Esophagus muscularis mucosa (tissue), 3 donors: ENCODE measurements at regions not wholly inside any gene's neighbourhood (a gene's known extent, or its start where the extent isn't known, plus 50 kb on each side); places are given as distances from the start of the nearest gene placed in this dataset.

Experiments
- POLR2A ChIP-seq: fragments of 450-650 bp; IDR thresholded peaks from one replicate; pipeline ENCODE4 v1.6.1; 2017; ENCODE audit warnings: antibody characterized with exemption, moderate library complexity, mild to moderate bottlenecking, low read depth
- POLR2AphosphoS5 ChIP-seq, 2 donors: sonication (generic); formaldehyde crosslinking; IDR thresholded peaks; one replicate each; pipeline ENCODE4 v1.6.1; 2017; ENCODE audit warnings: antibody characterized with exemption in 2 of 2
- TF ChIP-seq, protein P1 (sequence below), 3 experiments: fragments of 200-600 bp in 2 of 3; fragments of 450-650 bp in 1 of 3; sonication (generic) in 2 of 3; IDR thresholded peaks; one replicate each; pipeline ENCODE4 v1.5.1; 2017 to 2019; ENCODE audit warnings: antibody characterized with exemption in 3 of 3, mild to moderate bottlenecking in 2 of 3, moderate library complexity in 1 of 3

DNA sequence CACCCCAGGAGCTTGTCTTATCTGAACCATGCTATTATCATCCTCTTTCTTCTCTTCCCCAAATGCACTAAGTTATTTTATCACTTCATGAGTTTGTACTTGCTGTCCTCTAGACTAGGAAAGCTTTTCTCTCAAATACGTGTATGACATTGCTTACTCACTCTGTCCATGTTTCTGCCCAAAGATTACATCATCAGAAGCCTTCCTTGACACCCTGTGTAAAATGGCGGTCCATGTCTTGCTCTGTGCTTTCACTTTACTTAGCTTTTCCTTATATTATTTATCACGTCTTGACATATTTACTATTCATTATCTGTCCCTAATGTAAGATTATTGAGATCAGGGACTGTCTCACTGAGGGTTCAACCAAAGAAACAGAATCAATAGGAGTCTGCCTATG lies 196.1 kb upstream of the ZEB2 start:
- TF ChIP-seq, protein P1, sequence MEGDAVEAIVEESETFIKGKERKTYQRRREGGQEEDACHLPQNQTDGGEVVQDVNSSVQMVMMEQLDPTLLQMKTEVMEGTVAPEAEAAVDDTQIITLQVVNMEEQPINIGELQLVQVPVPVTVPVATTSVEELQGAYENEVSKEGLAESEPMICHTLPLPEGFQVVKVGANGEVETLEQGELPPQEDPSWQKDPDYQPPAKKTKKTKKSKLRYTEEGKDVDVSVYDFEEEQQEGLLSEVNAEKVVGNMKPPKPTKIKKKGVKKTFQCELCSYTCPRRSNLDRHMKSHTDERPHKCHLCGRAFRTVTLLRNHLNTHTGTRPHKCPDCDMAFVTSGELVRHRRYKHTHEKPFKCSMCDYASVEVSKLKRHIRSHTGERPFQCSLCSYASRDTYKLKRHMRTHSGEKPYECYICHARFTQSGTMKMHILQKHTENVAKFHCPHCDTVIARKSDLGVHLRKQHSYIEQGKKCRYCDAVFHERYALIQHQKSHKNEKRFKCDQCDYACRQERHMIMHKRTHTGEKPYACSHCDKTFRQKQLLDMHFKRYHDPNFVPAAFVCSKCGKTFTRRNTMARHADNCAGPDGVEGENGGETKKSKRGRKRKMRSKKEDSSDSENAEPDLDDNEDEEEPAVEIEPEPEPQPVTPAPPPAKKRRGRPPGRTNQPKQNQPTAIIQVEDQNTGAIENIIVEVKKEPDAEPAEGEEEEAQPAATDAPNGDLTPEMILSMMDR (IDR thresholded peaks at IDR 0.05), result no peak
- TF ChIP-seq POLR2AphosphoS5 (IDR thresholded peaks at IDR 0.05) (no peak), POLR2A (no peak)
